Activated B cell treated with CpG ODN at 0.5 μM for 24 hours (primary cell): ENCODE measurements at regions not wholly inside any gene's neighbourhood (a gene's known extent, or its start where the extent isn't known, plus 50 kb on each side); places are given as distances from the start of the nearest gene placed in this dataset.

Experiments used
- ATAC-seq: fragments of 200-7000 bp; cut with Tn5 transposase; one replicate; pipeline ENCODE4 v1.10.0; 2021; ENCODE audit warnings: low read depth, mild to moderate bottlenecking, moderate library complexity
- CTCF ChIA-PET: fragments of 350-600 bp; sonication (Branson Sonifier 250); formaldehyde crosslinking; loops from one replicate; lab custom pipeline; 2021; ENCODE audit warnings: antibody characterized with exemption; lab: Charles Lee
- POLR2A ChIA-PET: fragments of 350-600 bp; sonication (Branson Sonifier 250); formaldehyde crosslinking; loops from one replicate; lab custom pipeline; 2021; ENCODE audit warnings: antibody characterized with exemption; lab: Charles Lee
- DNase-seq: peaks from one replicate; pipeline ENCODE4 v3.0.0; 2022
- H3K27ac Mint-ChIP-seq: one replicate; pipeline ENCODE4 v1.8.0; 2020; ENCODE audit warnings: mixed read lengths
- H3K27me3 Mint-ChIP-seq: one replicate; pipeline ENCODE4 v1.8.0; 2021; ENCODE audit warnings: mixed read lengths
- H3K36me3 Mint-ChIP-seq: one replicate; pipeline ENCODE4 v1.8.0; 2021; ENCODE audit warnings: low read depth, mixed read lengths
- H3K4me1 Mint-ChIP-seq: one replicate; pipeline ENCODE4 v1.8.0; 2021; ENCODE audit warnings: mixed read lengths
- H3K4me3 Mint-ChIP-seq: one replicate; pipeline ENCODE4 v1.8.0; 2020; ENCODE audit warnings: mild to moderate bottlenecking, mixed read lengths
- H3K9me3 Mint-ChIP-seq: one replicate; pipeline ENCODE4 v1.8.0; 2020; ENCODE audit warnings: mixed read lengths
- intact Hi-C: fragments of 100-400 bp; cut with micrococcal nuclease; formaldehyde crosslinking; loops from one replicate; pipeline ENCODE4 v1.15.1; 2024
- TF ChIP-seq, protein P1 (sequence below): fragments of 200-600 bp; IDR thresholded peaks from one replicate; pipeline ENCODE4 v1.8.0; 2022; ENCODE audit warnings: antibody characterized with exemption, mild to moderate bottlenecking

- Mint-ChIP-seq H3K27ac (no peak overlapping the region), H3K36me3 (no peaks in the 10 kb centered on the region), H3K9me3 (peaks cover 3% of the 10 kb centered on the region), H3K27me3 (no peaks in the 10 kb centered on the region), H3K4me3 (no peak overlapping the region), H3K4me1 (no peaks in the 10 kb centered on the region)
- no peak for ATAC-seq
- DNase-seq, result no peak
- CTCF ChIA-PET, result no interaction called here
- intact Hi-C loops, result no loop called here
- POLR2A ChIA-PET, result no interaction called here
- TF ChIP-seq, protein P1, sequence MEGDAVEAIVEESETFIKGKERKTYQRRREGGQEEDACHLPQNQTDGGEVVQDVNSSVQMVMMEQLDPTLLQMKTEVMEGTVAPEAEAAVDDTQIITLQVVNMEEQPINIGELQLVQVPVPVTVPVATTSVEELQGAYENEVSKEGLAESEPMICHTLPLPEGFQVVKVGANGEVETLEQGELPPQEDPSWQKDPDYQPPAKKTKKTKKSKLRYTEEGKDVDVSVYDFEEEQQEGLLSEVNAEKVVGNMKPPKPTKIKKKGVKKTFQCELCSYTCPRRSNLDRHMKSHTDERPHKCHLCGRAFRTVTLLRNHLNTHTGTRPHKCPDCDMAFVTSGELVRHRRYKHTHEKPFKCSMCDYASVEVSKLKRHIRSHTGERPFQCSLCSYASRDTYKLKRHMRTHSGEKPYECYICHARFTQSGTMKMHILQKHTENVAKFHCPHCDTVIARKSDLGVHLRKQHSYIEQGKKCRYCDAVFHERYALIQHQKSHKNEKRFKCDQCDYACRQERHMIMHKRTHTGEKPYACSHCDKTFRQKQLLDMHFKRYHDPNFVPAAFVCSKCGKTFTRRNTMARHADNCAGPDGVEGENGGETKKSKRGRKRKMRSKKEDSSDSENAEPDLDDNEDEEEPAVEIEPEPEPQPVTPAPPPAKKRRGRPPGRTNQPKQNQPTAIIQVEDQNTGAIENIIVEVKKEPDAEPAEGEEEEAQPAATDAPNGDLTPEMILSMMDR, result no peak
Measured at GRCh38 chr6:54440549-54440948, 132.3 kb downstream of the TINAG start.

GRCh38 chr6:54441020-54441419 lies 132.8 kb downstream of the TINAG start:
- DNase-seq (no peak), ATAC-seq (no peak)
- no peak overlapping the region for H3K27ac Mint-ChIP-seq
- CTCF ChIA-PET, result no interaction called here
- POLR2A ChIA-PET, result no interaction called here
- TF ChIP-seq, protein P1, result no peak
- H3K27me3 Mint-ChIP-seq, result no peaks in the 10 kb centered on the region
- peaks cover 3% of the 10 kb centered on the region for H3K9me3 Mint-ChIP-seq
- H3K4me3 Mint-ChIP-seq, result no peak overlapping the region
- H3K4me1 Mint-ChIP-seq, result no peaks in the 10 kb centered on the region
- intact Hi-C loops, result no loop called here
- H3K36me3 Mint-ChIP-seq, result no peaks in the 10 kb centered on the region

DNA sequence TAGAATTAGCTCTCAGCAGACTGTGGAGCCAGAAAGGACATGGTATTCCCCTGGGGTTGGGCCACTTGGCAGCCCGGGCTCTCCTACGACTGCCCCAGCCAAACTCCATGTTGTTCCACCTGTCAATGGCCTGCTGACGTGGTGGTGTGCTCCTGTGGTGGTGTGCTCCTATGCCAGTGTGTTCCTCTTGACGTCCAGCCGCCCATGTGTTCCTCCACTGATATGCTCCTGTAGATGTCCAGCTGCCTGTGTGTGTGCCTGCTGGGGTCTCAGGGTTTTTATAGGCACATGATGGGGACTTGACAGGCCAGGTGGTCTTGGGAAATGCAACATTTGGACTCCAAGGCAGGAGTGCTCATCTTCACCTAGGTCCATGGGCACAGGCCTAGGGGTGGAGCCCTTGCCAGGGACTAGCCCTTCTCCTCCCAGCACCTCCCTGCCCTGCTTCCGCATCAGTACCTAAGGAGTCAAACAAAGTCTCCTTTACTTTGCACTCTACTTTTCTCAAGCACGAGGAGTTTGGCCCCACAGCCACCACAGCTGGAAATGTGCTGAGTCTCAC lies 133.5 kb downstream of the TINAG start:
- H3K4me3 Mint-ChIP-seq, result no peak overlapping the region
- no peak overlapping the region for H3K27ac Mint-ChIP-seq
- TF ChIP-seq, protein P1, result no peak
- no peak for ATAC-seq
- peaks cover 3% of the 10 kb centered on the region for H3K9me3 Mint-ChIP-seq
- DNase-seq, result no peak
- no peaks in the 10 kb centered on the region for H3K27me3 Mint-ChIP-seq
- ChIA-PET POLR2A (no interaction called here), CTCF (no interaction called here)
- no peaks in the 10 kb centered on the region for H3K36me3 Mint-ChIP-seq
- intact Hi-C loops, result no loop called here
- no peaks in the 10 kb centered on the region for H3K4me1 Mint-ChIP-seq

- Mint-ChIP-seq H3K27me3 (no peaks in the 10 kb centered on the region), H3K4me3 (no peak overlapping the region), H3K27ac (no peak overlapping the region), H3K36me3 (no peaks in the 10 kb centered on the region), H3K4me1 (no peaks in the 10 kb centered on the region), H3K9me3 (peaks cover 6% of the 10 kb centered on the region)
- DNase-seq, result no peak
- CTCF ChIA-PET, result no interaction called here
- TF ChIP-seq, protein P1, result no peak
- intact Hi-C loops, result no loop called here
- no peak for ATAC-seq
- POLR2A ChIA-PET, result no interaction called here
Measured at GRCh38 chr6:54445207-54445606, 137.0 kb downstream of the TINAG start.

DNA sequence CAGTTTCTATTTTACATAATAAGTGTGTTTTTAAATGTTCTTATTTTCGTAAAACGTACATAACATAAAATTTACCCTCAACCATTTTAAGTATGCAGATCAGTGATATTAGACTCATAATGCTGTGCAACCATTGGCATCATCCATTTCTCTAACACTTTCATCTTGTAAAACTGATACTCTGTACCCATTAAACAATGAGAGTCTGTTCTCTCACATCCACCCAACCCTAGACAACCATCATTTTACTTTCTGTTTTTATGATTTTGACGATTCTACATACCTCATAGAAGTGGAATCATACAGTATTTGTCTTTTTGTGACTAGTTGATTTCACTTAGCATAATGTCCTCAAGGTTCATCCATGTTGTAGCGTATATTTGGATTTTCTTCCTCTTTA lies 140.4 kb downstream of the TINAG start:
- H3K4me1 Mint-ChIP-seq, result no peaks in the 10 kb centered on the region
- H3K9me3 Mint-ChIP-seq, result peaks cover 9% of the 10 kb centered on the region
- no peaks in the 10 kb centered on the region for H3K27me3 Mint-ChIP-seq
- TF ChIP-seq, protein P1, result no peak
- no peak for DNase-seq
- intact Hi-C loops, result no loop called here
- POLR2A ChIA-PET, result no interaction called here
- no peaks in the 10 kb centered on the region for H3K36me3 Mint-ChIP-seq
- no peak for ATAC-seq
- CTCF ChIA-PET, result no interaction called here
- no peak overlapping the region for H3K27ac Mint-ChIP-seq
- no peak overlapping the region for H3K4me3 Mint-ChIP-seq
